Endothelial cell of umbilical vein (primary cell): ENCODE measurements at regions not wholly inside any gene's neighbourhood (a gene's known extent, or its start where the extent isn't known, plus 50 kb on each side); places are given as distances from the start of the nearest gene placed in this dataset.

Experiments used
- BruUV-seq: library from RNA; stranded (reverse); fragments of 400-500 nt; replicated peaks from 2 replicates; lab custom pipeline; 2021; lab: Mats Ljungman, UMichigan
- CTCF ChIA-PET: fragments of 300-600, 350-600 bp; sonication (Branson Sonifier 250); formaldehyde crosslinking; loops from one replicate; lab custom pipeline; 2021; ENCODE audit warnings: antibody characterized with exemption, inconsistent platforms; lab: Charles Lee
- POLR2A ChIA-PET: fragments of 300-600, 350-600 bp; sonication (Branson Sonifier 250); formaldehyde crosslinking; loops from one replicate; lab custom pipeline; 2021; ENCODE audit warnings: antibody characterized with exemption, inconsistent platforms; lab: Charles Lee
- DNase-seq: peaks from one replicate; pipeline ENCODE4 v3.0.0-alpha.2; 2011; ENCODE audit warnings: low read depth, low spot score
- FAIRE-seq: peaks from 2 replicates; lab custom pipeline; 2011; peaks lifted over from hg19 to GRCh38; lab: Jason Lieb, UNC
- H2AFZ ChIP-seq: 2 replicates; pipeline ENCODE4 v1.6.0; 2012; ENCODE audit warnings: low read depth, low read length, control low read depth, inconsistent platforms
- H3K27ac ChIP-seq: 2 replicates; pipeline ENCODE4 v1.5.1; 2011; ENCODE audit warnings: low read depth, mild to moderate bottlenecking, control low read depth, low read length, moderate library complexity; ENCODE audit not compliant: insufficient read depth
- H3K27me3 ChIP-seq, 2 experiments: 2 replicates each; pipeline versions ENCODE4 v1.6.0 to v1.6.1; 2011; ENCODE audit warnings: low read length in 2 of 2, mixed read lengths in 1 of 2; ENCODE audit not compliant: control insufficient read depth in 2 of 2, insufficient read depth in 2 of 2
- H3K36me3 ChIP-seq, 2 experiments: 2 replicates in 1 of 2; 3 replicates in 1 of 2; pipeline ENCODE4 v1.5.1; 2011; ENCODE audit warnings: low read length in 2 of 2, mild to moderate bottlenecking in 1 of 2, moderate library complexity in 1 of 2; ENCODE audit not compliant: control insufficient read depth in 2 of 2, insufficient read depth in 2 of 2; ENCODE audit errors: extremely low read depth in 1 of 2
- H3K4me1 ChIP-seq: 3 replicates; pipeline ENCODE4 v1.5.1; 2011; ENCODE audit warnings: mild to moderate bottlenecking, low read length; ENCODE audit not compliant: control insufficient read depth, insufficient read depth; ENCODE audit errors: extremely low read depth
- H3K4me2 ChIP-seq: 2 replicates; pipeline ENCODE4 v1.6.1; 2011; ENCODE audit warnings: low read length, control low read depth, mixed read lengths; ENCODE audit not compliant: insufficient read depth
- H3K4me3 ChIP-seq, 3 experiments: fragments of 200-600 bp in 1 of 3; sonication (generic), shearing (Covaris generic) in 1 of 3; replicated peaks in 1 of 3; 2 replicates each; pipeline ENCODE4 v1.5.1; 2011 to 2016; ENCODE audit warnings: control low read depth in 3 of 3, low read length in 3 of 3, mild to moderate bottlenecking in 2 of 3, inconsistent platforms in 1 of 3, low read depth in 1 of 3, moderate library complexity in 1 of 3; ENCODE audit not compliant: insufficient read depth in 1 of 3
- H3K79me2 ChIP-seq: 2 replicates; pipeline ENCODE4 v1.6.0; 2012; ENCODE audit warnings: low read length, inconsistent platforms; ENCODE audit not compliant: control insufficient read depth, insufficient read depth
- H3K9ac ChIP-seq: replicated peaks from 2 replicates; pipeline ENCODE3; 2011; ENCODE audit warnings: low read length, control low read depth; ENCODE audit not compliant: insufficient read depth; ENCODE audit errors: extremely low read depth
- H3K9me1 ChIP-seq: replicated peaks from 3 replicates; pipeline ENCODE4 v1.6.0; 2011; ENCODE audit warnings: mild to moderate bottlenecking, low read length; ENCODE audit not compliant: control insufficient read depth, insufficient read depth; ENCODE audit errors: extremely low read depth
- H3K9me3 ChIP-seq: replicated peaks from 2 replicates; pipeline ENCODE4 v1.5.1; 2012; ENCODE audit warnings: low read length, inconsistent platforms; ENCODE audit not compliant: control insufficient read depth, insufficient read depth
- H4K20me1 ChIP-seq: replicated peaks from 2 replicates; pipeline ENCODE3; 2011; ENCODE audit warnings: mild to moderate bottlenecking, low read length; ENCODE audit not compliant: control insufficient read depth, insufficient read depth; ENCODE audit errors: extremely low read depth
- EZH2 ChIP-seq: IDR thresholded peaks from 2 replicates; pipeline ENCODE4 v1.6.1; 2012; ENCODE audit warnings: borderline replicate concordance, low read depth, mild to moderate bottlenecking, moderate library complexity, low read length, inconsistent platforms; ENCODE audit not compliant: severe bottlenecking
- FOS ChIP-seq: IDR thresholded peaks from 2 replicates; pipeline ENCODE4 v1.6.1; 2011; ENCODE audit warnings: mild to moderate bottlenecking, low read length, moderate library complexity, borderline replicate concordance; ENCODE audit not compliant: insufficient read depth
- GATA2 ChIP-seq: IDR thresholded peaks from 2 replicates; pipeline ENCODE4 v1.7.0; 2011; ENCODE audit warnings: low read depth, mild to moderate bottlenecking, moderate library complexity, mixed read lengths, low read length; ENCODE audit not compliant: insufficient read length, insufficient read depth
- JUN ChIP-seq: IDR thresholded peaks from 2 replicates; pipeline ENCODE4 v1.6.1; 2011; ENCODE audit warnings: borderline replicate concordance, low read depth; ENCODE audit not compliant: insufficient read length, insufficient read depth
- MYC ChIP-seq: IDR thresholded peaks from one replicate; pipeline ENCODE4 v1.6.1; 2011; ENCODE audit warnings: mild to moderate bottlenecking, low read depth, low read length
- POLR2A ChIP-seq: IDR thresholded peaks from 2 replicates; pipeline ENCODE4 v1.6.1; 2012; ENCODE audit warnings: low read depth, mild to moderate bottlenecking, control low read depth, low read length
- POLR2AphosphoS5 ChIP-seq: IDR thresholded peaks from 2 replicates; pipeline ENCODE4 v1.6.1; 2012; ENCODE audit warnings: low read depth, mild to moderate bottlenecking, control low read depth, low read length, moderate library complexity; ENCODE audit not compliant: insufficient read depth
- dilution Hi-C: fragments of 300-500 bp; cut with MboI; formaldehyde crosslinking; loops from one replicate; pipeline ENCODE4 v1.15.0; 2019; ENCODE audit warnings: low sequenced_read_pairs; ENCODE audit not compliant: extremely low pct_ligation_motif_present
- intact Hi-C: fragments of 100-400 bp; cut with micrococcal nuclease; formaldehyde crosslinking; loops from one replicate; pipeline ENCODE4 v1.10.0; 2022
- TF ChIP-seq, protein P1 (sequence below), 2 donors: IDR thresholded peaks; 1 replicate in 1 of 2; 2 replicates in 1 of 2; pipeline ENCODE4 v1.5.1; 2011; ENCODE audit warnings: low read length in 2 of 2, mild to moderate bottlenecking in 2 of 2, moderate library complexity in 2 of 2, control low read depth in 1 of 2, inconsistent platforms in 1 of 2, low read depth in 1 of 2; ENCODE audit not compliant: insufficient read depth in 1 of 2; ENCODE audit errors: extremely low read depth in 1 of 2
- TF ChIP-seq, protein P2 (sequence below): IDR thresholded peaks from 2 replicates; pipeline ENCODE4 v1.6.1; 2011; ENCODE audit not compliant: insufficient read depth, insufficient read length

- DNase-seq = no peak
- Histone ChIP-seq H3K9me3 (no peaks in the 10 kb centered on the region), H3K79me2 (no peaks in the 10 kb centered on the region), H3K4me1 (no peaks in the 10 kb centered on the region), H3K9ac (no peak overlapping the region), H3K4me3 (no peak overlapping the region), H3K27me3 (no peaks in the 10 kb centered on the region), H3K4me2 (no peak overlapping the region), H3K9me1 (no peaks in the 10 kb centered on the region), H2AFZ (no peak overlapping the region), H4K20me1 (no peaks in the 10 kb centered on the region), H3K36me3 (no peaks in the 10 kb centered on the region), H3K27ac (no peak overlapping the region)
- POLR2A ChIA-PET = no interaction called here
- CTCF ChIA-PET = no interaction called here
- BruUV-seq = no TSS peak
- TF ChIP-seq POLR2A = no peak
- TF ChIP-seq, protein P1, sequence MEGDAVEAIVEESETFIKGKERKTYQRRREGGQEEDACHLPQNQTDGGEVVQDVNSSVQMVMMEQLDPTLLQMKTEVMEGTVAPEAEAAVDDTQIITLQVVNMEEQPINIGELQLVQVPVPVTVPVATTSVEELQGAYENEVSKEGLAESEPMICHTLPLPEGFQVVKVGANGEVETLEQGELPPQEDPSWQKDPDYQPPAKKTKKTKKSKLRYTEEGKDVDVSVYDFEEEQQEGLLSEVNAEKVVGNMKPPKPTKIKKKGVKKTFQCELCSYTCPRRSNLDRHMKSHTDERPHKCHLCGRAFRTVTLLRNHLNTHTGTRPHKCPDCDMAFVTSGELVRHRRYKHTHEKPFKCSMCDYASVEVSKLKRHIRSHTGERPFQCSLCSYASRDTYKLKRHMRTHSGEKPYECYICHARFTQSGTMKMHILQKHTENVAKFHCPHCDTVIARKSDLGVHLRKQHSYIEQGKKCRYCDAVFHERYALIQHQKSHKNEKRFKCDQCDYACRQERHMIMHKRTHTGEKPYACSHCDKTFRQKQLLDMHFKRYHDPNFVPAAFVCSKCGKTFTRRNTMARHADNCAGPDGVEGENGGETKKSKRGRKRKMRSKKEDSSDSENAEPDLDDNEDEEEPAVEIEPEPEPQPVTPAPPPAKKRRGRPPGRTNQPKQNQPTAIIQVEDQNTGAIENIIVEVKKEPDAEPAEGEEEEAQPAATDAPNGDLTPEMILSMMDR (IDR thresholded peaks at IDR 0.05; ENCODE audit: extremely low read depth in 1 of 2, insufficient read depth in 1 of 2, low read depth in 1 of 2, low read length in 2 of 2) = no peak
- no peak for TF ChIP-seq POLR2AphosphoS5
- TF ChIP-seq, protein P2, sequence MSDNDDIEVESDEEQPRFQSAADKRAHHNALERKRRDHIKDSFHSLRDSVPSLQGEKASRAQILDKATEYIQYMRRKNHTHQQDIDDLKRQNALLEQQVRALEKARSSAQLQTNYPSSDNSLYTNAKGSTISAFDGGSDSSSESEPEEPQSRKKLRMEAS = no peak
- no peak for TF ChIP-seq JUN
- TF ChIP-seq MYC = no peak
- no peak for TF ChIP-seq GATA2
- no peak for TF ChIP-seq EZH2
- no peak for TF ChIP-seq FOS
- intact Hi-C loops = no loop called here
- no peak for FAIRE-seq
- dilution Hi-C loops = no loop called here
Measured at GRCh38 chr9:93893194-93893593, 62.0 kb downstream of the BARX1 start.
